ENCODE measurements at regions not wholly inside any gene's neighbourhood (a gene's known extent, or its start where the extent isn't known, plus 50 kb on each side); places are given as distances from the start of the nearest gene placed in this dataset.

- TF ChIP-seq, protein P1, sequence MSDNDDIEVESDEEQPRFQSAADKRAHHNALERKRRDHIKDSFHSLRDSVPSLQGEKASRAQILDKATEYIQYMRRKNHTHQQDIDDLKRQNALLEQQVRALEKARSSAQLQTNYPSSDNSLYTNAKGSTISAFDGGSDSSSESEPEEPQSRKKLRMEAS (IDR thresholded peaks at IDR 0.05): no peak
- TF ChIP-seq, protein P2, sequence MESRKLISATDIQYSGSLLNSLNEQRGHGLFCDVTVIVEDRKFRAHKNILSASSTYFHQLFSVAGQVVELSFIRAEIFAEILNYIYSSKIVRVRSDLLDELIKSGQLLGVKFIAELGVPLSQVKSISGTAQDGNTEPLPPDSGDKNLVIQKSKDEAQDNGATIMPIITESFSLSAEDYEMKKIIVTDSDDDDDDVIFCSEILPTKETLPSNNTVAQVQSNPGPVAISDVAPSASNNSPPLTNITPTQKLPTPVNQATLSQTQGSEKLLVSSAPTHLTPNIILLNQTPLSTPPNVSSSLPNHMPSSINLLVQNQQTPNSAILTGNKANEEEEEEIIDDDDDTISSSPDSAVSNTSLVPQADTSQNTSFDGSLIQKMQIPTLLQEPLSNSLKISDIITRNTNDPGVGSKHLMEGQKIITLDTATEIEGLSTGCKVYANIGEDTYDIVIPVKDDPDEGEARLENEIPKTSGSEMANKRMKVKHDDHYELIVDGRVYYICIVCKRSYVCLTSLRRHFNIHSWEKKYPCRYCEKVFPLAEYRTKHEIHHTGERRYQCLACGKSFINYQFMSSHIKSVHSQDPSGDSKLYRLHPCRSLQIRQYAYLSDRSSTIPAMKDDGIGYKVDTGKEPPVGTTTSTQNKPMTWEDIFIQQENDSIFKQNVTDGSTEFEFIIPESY (IDR thresholded peaks at IDR 0.05): no peak
- TF ChIP-seq CTCF (IDR thresholded peaks at IDR 0.05; ENCODE audit: low read depth, low read length, missing input control): no peak
- no peak for TF ChIP-seq EGR1 (IDR thresholded peaks at IDR 0.05; ENCODE audit: low read depth in 2 of 2)
- TF ChIP-seq RAD21 (IDR thresholded peaks at IDR 0.05): no peak
- no peak for TF ChIP-seq JUND (IDR thresholded peaks at IDR 0.05)
- no peak for TF ChIP-seq TAF1 (conservative IDR thresholded peaks at IDR 0.05)
- no peak for TF ChIP-seq GABPA (IDR thresholded peaks at IDR 0.05 in 1 of 2, conservative IDR thresholded peaks at IDR 0.05 in 1 of 2)
- no peak for TF ChIP-seq YY1 (IDR thresholded peaks at IDR 0.05)
- no peak for TF ChIP-seq REST (IDR thresholded peaks at IDR 0.05)
- TF ChIP-seq HNF4G (IDR thresholded peaks at IDR 0.05): no peak
Measured at GRCh38 chr4:126262665-126263064, 947.9 kb downstream of the FAT4 start.
